CD4-positive, CD25-positive, alpha-beta regulatory T cell (primary cell): ENCODE measurements at regions not wholly inside any gene's neighbourhood (a gene's known extent, or its start where the extent isn't known, plus 50 kb on each side); places are given as distances from the start of the nearest gene placed in this dataset.

Experiments used
- ATAC-seq, 2 donors: fragments of 150-1000 bp; cut with Tn5 transposase; one replicate each; pipeline ENCODE4 v1.10.0; 2021; ENCODE audit warnings: low read depth in 2 of 2, moderate number of reproducible peaks in 2 of 2, moderate library complexity in 1 of 2
- DNase-seq, 3 donors: peaks; one replicate each; pipeline versions ENCODE4 v3.0.0 to v3.0.0-alpha.2; 2012 to 2022; ENCODE audit warnings: mixed read lengths in 1 of 3
- H3K27ac ChIP-seq: one replicate; pipeline ENCODE4 v1.7.0; 2013; ENCODE audit warnings: mild to moderate bottlenecking, low read length; ENCODE audit not compliant: insufficient read depth, poor library complexity, severe bottlenecking
- H3K27me3 ChIP-seq: one replicate; pipeline ENCODE4 v1.7.0; 2013; ENCODE audit warnings: low read length; ENCODE audit not compliant: control insufficient read depth, insufficient read depth
- H3K36me3 ChIP-seq: one replicate; pipeline ENCODE4 v1.7.0; 2013; ENCODE audit warnings: mild to moderate bottlenecking, low read length, moderate library complexity; ENCODE audit not compliant: control insufficient read depth, insufficient read depth
- H3K4me1 ChIP-seq: 2 replicates; pipeline ENCODE4 v1.7.0; 2013; ENCODE audit warnings: mild to moderate bottlenecking, low read length; ENCODE audit not compliant: insufficient read depth, control insufficient read depth, poor library complexity, severe bottlenecking
- H3K4me3 ChIP-seq: one replicate; pipeline ENCODE4 v1.7.0; 2013; ENCODE audit warnings: low read depth, mild to moderate bottlenecking, low read length, moderate library complexity
- H3K9me3 ChIP-seq, 2 experiments: 1 replicate in 1 of 2; 2 replicates in 1 of 2; pipeline ENCODE4 v1.7.0; 2013; ENCODE audit warnings: low read length in 2 of 2, mild to moderate bottlenecking in 1 of 2, moderate library complexity in 1 of 2; ENCODE audit not compliant: control insufficient read depth in 2 of 2
- H3K27ac Mint-ChIP-seq, 3 donors: one replicate each; pipeline ENCODE4 v1.8.0; 2020 to 2022; ENCODE audit warnings: mild to moderate bottlenecking in 3 of 3, mixed read lengths in 3 of 3, moderate library complexity in 2 of 3
- H3K27me3 Mint-ChIP-seq: one replicate; pipeline ENCODE4 v1.8.0; 2022; ENCODE audit warnings: mild to moderate bottlenecking, mixed read lengths
- H3K36me3 Mint-ChIP-seq: one replicate; pipeline ENCODE4 v1.8.0; 2020; ENCODE audit warnings: mixed read lengths
- H3K4me1 Mint-ChIP-seq, 4 donors: one replicate each; pipeline ENCODE4 v1.8.0; 2020 to 2022; ENCODE audit warnings: mixed read lengths in 4 of 4, mild to moderate bottlenecking in 1 of 4
- H3K4me3 Mint-ChIP-seq, 4 donors: one replicate each; pipeline ENCODE4 v1.8.0; 2020 to 2022; ENCODE audit warnings: mild to moderate bottlenecking in 4 of 4, mixed read lengths in 4 of 4, moderate library complexity in 3 of 4
- H3K9me3 Mint-ChIP-seq, 7 donors: one replicate each; pipeline ENCODE4 v1.8.0; 2020 to 2022; ENCODE audit warnings: mixed read lengths in 7 of 7, mild to moderate bottlenecking in 3 of 7, moderate library complexity in 2 of 7

DNA sequence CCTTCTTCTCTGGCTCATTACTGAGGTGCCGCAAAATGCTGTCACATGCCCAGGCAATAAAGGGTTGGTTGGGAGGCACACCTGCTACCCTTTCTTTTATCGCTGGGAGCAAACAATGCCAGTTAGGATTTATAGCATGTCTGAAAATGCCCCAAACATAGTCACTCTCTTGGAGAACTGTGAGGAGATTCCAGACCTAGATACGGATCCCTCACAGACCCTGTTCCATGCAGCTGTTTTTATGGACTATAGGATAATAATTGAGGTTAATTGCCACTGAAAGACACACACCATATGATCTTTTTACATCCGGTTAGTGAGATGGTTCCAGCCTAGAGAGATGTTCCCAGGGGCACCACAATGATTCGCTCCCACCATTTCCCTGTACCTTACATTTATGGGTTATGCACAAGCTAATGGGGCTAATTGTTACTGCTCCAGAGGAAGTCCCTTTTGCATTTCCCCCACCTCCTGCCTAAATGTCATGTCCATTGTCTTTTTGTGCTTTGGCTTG is 318.1 kb downstream of the PIK3R1 start:
- no peak overlapping the region for H3K4me3 Mint-ChIP-seq
- no peaks in the 10 kb centered on the region for H3K4me1 Mint-ChIP-seq
- Histone ChIP-seq H3K4me3 (no peak overlapping the region), H3K27me3 (peaks cover 8% of the 10 kb centered on the region), H3K9me3 (no peaks in the 10 kb centered on the region), H3K27ac (no peak overlapping the region), H3K4me1 (no peaks in the 10 kb centered on the region), H3K36me3 (no peaks in the 10 kb centered on the region)
- H3K27me3 Mint-ChIP-seq, result peaks cover 28% of the 10 kb centered on the region
- peaks cover 0 to 2% (median 0%) of the 10 kb centered on the region in 7 donors for H3K9me3 Mint-ChIP-seq
- ATAC-seq (no peak), DNase-seq (no peak)
- no peaks in the 10 kb centered on the region for H3K36me3 Mint-ChIP-seq
- H3K27ac Mint-ChIP-seq, result no peak overlapping the region

DNA sequence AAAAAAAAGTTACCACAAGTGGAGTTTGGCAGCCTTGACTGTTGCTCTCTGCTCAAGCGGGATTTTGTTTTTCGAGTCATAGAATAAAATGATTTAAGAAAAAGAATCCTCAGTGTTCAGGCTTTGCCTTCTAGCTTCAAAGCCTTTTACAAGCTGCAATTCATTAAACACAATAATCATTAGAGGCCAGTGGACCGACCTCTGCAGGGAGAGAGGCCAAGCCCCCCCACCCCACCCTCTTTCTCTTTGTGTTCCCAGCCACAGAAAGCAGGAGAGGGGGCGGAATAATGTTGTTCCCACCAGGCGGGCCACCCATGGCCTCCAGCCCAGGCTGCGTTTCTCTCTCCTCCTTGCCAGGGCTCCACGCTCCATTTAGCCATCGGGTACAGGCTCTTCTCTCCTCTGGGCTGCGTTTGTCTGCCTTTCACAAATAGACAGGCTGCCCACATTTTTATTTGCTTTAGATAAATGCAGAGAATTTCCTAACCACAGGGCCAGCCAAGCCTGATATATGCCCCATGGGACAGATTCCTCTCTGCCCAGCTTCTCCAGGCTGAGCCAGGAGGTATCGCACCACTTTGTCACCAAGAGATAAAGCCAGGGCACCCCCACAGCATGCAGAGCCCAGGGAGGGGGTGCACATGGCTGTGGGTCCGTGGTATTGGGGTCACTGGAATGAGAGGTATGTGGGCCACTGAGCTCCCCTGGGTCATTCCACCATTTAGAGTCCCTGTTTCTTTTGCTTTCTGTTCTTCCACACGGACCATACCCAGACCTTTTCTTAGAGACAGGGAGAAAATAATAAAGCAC is 318.8 kb downstream of the PIK3R1 start:
- Mint-ChIP-seq H3K27me3 (peaks cover 30% of the 10 kb centered on the region), H3K4me1 (no peaks in the 10 kb centered on the region), H3K36me3 (no peaks in the 10 kb centered on the region), H3K27ac (no peak overlapping the region), H3K9me3 (peaks cover 0 to 2% (median 0%) of the 10 kb centered on the region in 7 donors), H3K4me3 (no peak overlapping the region)
- no peak for DNase-seq
- H3K9me3 ChIP-seq, result no peaks in the 10 kb centered on the region
- H3K27me3 ChIP-seq, result peaks cover 11% of the 10 kb centered on the region
- H3K4me3 ChIP-seq, result no peak overlapping the region
- no peaks in the 10 kb centered on the region for H3K4me1 ChIP-seq
- ATAC-seq, result no peak
- no peak overlapping the region for H3K27ac ChIP-seq
- H3K36me3 ChIP-seq, result no peaks in the 10 kb centered on the region

DNA sequence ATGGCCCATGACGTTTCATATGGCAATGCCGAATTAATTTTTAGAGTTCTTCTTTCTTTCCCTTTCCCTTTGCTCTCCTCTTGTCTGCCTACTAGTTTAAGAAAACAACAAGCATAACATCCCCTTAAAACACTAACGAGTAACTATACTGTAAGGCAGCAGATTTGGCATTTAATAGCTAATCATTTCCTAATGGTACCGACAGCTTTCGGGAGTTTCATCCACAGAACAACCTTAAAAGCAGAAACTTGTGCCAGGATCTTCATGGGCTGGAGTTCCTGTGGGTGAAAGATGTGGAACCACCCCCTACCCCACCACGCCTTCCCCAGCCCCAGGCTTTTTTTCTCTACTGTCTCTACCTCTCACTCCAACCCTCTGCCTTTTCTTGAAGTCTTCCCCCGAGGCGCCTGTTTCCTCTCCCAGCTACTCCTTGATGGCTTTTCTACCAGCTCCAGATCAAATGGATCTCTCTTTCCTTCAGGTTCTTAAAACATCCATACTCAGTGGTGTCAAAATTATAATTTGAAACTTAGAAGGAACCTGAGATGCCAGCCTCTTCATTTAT is 319.5 kb downstream of the PIK3R1 start:
- H3K27me3 Mint-ChIP-seq, result peaks cover 32% of the 10 kb centered on the region
- no peaks in the 10 kb centered on the region for H3K4me1 Mint-ChIP-seq
- no peaks in the 10 kb centered on the region for H3K9me3 ChIP-seq
- H3K4me1 ChIP-seq, result no peaks in the 10 kb centered on the region
- no peak overlapping the region for H3K27ac Mint-ChIP-seq
- no peak overlapping the region for H3K4me3 ChIP-seq
- peaks cover 0 to 2% (median 0%) of the 10 kb centered on the region in 7 donors for H3K9me3 Mint-ChIP-seq
- no peaks in the 10 kb centered on the region for H3K36me3 Mint-ChIP-seq
- H3K4me3 Mint-ChIP-seq, result no peak overlapping the region
- H3K36me3 ChIP-seq, result no peaks in the 10 kb centered on the region
- H3K27ac ChIP-seq, result no peak overlapping the region
- H3K27me3 ChIP-seq, result peaks cover 12% of the 10 kb centered on the region
- no peak for ATAC-seq
- no peak for DNase-seq

DNA sequence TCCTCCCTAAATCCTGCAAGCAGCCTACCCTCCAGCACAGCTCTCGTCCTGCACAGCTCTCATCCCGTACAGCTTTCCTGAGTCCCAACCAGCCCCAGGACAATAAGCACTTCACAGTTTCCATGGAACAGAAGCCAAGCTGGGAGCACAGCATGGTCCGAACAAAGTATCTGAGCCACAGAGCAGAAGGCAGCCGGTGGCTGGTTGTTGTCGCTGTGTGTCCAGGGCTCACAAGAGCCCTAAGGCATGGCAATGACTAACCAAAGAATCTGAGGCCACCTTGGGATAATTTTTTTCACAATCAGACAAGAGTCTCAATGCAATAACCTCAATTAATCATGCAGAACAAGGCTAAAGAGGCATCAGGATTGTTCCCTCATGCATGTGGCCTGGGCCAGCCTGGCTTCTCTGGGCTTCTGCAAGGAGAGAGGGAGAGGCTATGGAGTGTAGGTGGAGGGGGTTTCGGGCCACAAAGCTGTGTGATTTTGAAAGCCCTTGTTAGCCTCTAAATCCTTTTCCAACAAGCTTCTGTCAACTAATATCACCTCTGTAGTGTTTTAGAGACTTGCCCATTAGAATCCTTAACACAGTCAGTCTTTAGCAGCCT is 323.4 kb downstream of the PIK3R1 start:
- Mint-ChIP-seq H3K4me1 (no peaks in the 10 kb centered on the region), H3K36me3 (no peaks in the 10 kb centered on the region), H3K9me3 (peaks cover 0 to 1% (median 0%) of the 10 kb centered on the region in 7 donors), H3K27ac (no peak overlapping the region), H3K4me3 (no peak overlapping the region), H3K27me3 (peaks cover 34% of the 10 kb centered on the region)
- H3K27me3 ChIP-seq, result peaks cover 9% of the 10 kb centered on the region
- H3K4me3 ChIP-seq, result no peak overlapping the region
- no peak for DNase-seq
- no peaks in the 10 kb centered on the region for H3K4me1 ChIP-seq
- H3K36me3 ChIP-seq, result no peaks in the 10 kb centered on the region
- ATAC-seq, result no peak
- H3K9me3 ChIP-seq, result no peaks in the 10 kb centered on the region
- no peak overlapping the region for H3K27ac ChIP-seq

DNA sequence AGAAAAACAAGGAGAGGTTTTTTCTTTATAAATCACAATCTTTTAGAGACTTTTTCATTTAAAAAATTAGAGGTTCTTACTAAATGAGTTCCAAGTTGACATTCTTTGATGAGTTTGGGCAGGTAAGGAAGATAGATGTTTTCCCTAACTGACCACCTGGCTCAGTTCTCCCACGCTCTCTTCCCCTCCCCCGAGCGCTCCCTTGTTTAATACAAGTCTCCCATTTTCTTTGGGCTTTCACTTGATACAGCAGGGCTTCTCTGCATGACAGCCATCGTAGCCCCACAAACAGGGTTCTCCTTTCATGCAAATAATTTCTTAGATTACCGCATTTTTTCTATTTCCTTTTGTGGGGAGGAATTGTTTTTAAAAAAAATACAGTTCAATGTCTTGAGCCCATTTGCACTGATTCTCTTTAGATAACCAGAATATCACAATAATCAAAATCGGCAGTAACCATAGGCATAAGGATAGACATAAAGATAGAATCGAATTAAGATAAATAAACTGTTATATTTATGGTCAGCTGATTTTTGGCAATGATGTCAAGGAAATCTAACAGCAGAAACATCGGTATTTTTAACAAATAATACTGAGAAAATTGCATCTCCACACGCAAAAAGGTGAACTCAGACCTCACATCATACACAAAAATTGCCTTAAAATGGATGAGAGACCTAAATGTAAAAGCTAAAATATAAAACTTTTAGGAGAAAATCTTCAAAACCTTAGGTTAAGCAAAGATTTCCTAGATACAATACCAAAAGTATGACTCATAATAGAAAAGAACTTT is 325.4 kb downstream of the PIK3R1 start:
- H3K27me3 ChIP-seq, result peaks cover 9% of the 10 kb centered on the region
- H3K4me3 Mint-ChIP-seq, result no peak overlapping the region
- DNase-seq, result no peak
- H3K9me3 Mint-ChIP-seq, result no peaks in the 10 kb centered on the region
- no peak overlapping the region for H3K4me3 ChIP-seq
- H3K27ac ChIP-seq, result no peak overlapping the region
- no peaks in the 10 kb centered on the region for H3K36me3 ChIP-seq
- H3K27me3 Mint-ChIP-seq, result peaks cover 28% of the 10 kb centered on the region
- H3K4me1 ChIP-seq, result no peaks in the 10 kb centered on the region
- H3K9me3 ChIP-seq, result no peaks in the 10 kb centered on the region
- H3K36me3 Mint-ChIP-seq, result no peaks in the 10 kb centered on the region
- no peak overlapping the region for H3K27ac Mint-ChIP-seq
- H3K4me1 Mint-ChIP-seq, result no peaks in the 10 kb centered on the region
- ATAC-seq, result no peak

DNA sequence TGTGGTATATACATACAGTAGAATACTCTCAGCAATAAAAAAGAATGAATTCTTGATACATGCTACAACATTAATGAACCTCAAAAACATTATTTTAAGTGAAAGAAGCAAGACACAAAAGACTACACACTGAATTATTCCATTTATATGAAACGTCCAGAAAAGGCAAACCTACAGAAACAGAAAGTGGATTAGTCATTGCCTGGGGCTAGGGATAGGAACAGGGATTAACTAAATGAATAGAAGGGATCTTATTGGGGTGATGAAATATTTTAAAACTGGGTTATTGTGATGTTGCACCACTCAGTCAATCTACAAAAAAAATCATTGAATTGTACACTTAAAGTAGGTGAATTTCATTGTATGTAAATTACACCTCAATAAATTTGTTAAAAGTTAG is 326.7 kb downstream of the PIK3R1 start:
- no peak overlapping the region for H3K4me3 ChIP-seq
- H3K4me1 Mint-ChIP-seq, result no peaks in the 10 kb centered on the region
- H3K27ac ChIP-seq, result no peak overlapping the region
- H3K27ac Mint-ChIP-seq, result no peak overlapping the region
- no peaks in the 10 kb centered on the region for H3K4me1 ChIP-seq
- H3K27me3 Mint-ChIP-seq, result peaks cover 28% of the 10 kb centered on the region
- H3K9me3 Mint-ChIP-seq, result no peaks in the 10 kb centered on the region
- H3K36me3 ChIP-seq, result no peaks in the 10 kb centered on the region
- no peak overlapping the region for H3K4me3 Mint-ChIP-seq
- ATAC-seq (no peak), DNase-seq (no peak)
- no peaks in the 10 kb centered on the region for H3K9me3 ChIP-seq
- H3K36me3 Mint-ChIP-seq, result no peaks in the 10 kb centered on the region
- peaks cover 9% of the 10 kb centered on the region for H3K27me3 ChIP-seq

DNA sequence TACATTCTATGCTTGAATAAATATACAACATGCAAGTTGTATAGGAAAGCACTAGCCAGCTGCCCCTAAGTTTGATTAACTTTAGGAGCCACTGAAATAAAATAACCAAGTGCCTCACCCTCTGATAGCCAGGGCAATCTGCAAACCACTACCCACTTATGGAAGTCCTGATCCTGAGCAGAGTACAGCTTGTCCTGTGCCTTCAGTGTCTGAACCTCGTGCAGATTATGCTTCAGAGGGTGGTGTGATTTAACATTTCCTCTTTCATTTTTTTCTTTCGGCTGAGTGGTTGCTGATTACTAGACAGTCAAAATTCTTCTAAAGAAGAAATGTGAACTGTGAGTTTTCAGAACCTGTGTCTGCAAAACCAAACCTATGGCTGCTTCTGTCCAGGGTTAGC is 327.7 kb downstream of the PIK3R1 start:
- Histone ChIP-seq H3K4me1 (no peaks in the 10 kb centered on the region), H3K9me3 (no peaks in the 10 kb centered on the region), H3K27ac (no peak overlapping the region), H3K36me3 (no peaks in the 10 kb centered on the region), H3K27me3 (peaks cover 9% of the 10 kb centered on the region), H3K4me3 (no peak overlapping the region)
- ATAC-seq (no peak), DNase-seq (no peak)
- H3K9me3 Mint-ChIP-seq, result no peaks in the 10 kb centered on the region
- H3K4me1 Mint-ChIP-seq, result no peaks in the 10 kb centered on the region
- no peak overlapping the region for H3K27ac Mint-ChIP-seq
- no peaks in the 10 kb centered on the region for H3K36me3 Mint-ChIP-seq
- H3K27me3 Mint-ChIP-seq, result peaks cover 23% of the 10 kb centered on the region
- H3K4me3 Mint-ChIP-seq, result no peak overlapping the region
